Activated T-helper 1 cell treated with Interleukin-2 at 50 U/mL for 16 hours (primary cell): ENCODE measurements at regions not wholly inside any gene's neighbourhood (a gene's known extent, or its start where the extent isn't known, plus 50 kb on each side); places are given as distances from the start of the nearest gene placed in this dataset.

Experiments
- DNase-seq: peaks from one replicate; pipeline ENCODE4 v3.0.0-alpha.2; 2020; ENCODE audit warnings: low read depth

GRCh38 chr2:191514613-191515012 is 163.3 kb upstream of the NABP1 start:
- no peak for DNase-seq

GRCh38 chr2:191515551-191515950 is 162.4 kb upstream of the NABP1 start:
- no peak for DNase-seq

DNA sequence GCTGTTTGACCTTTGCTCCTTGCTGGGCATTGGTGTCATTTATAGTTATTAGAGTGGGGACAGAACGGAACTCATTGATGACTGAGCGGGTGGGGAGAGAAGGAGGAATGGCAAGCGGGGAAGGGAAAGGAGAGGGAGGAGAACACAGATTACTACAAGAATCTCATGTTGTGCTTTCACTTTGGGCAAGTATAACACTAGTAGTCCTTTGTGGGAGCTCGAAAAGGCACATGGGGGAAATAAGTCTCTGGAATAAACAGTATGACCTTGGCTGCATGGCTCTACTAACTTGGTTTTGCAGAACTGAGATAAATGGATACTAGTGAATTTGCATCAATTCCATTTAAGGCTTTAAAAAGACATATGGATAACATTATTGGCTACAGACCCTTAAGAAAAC is 161.7 kb upstream of the NABP1 start:
- DNase-seq = no peak

GRCh38 chr2:191521608-191522208 is 156.2 kb upstream of the NABP1 start:
- DNase-seq = no peak

DNA sequence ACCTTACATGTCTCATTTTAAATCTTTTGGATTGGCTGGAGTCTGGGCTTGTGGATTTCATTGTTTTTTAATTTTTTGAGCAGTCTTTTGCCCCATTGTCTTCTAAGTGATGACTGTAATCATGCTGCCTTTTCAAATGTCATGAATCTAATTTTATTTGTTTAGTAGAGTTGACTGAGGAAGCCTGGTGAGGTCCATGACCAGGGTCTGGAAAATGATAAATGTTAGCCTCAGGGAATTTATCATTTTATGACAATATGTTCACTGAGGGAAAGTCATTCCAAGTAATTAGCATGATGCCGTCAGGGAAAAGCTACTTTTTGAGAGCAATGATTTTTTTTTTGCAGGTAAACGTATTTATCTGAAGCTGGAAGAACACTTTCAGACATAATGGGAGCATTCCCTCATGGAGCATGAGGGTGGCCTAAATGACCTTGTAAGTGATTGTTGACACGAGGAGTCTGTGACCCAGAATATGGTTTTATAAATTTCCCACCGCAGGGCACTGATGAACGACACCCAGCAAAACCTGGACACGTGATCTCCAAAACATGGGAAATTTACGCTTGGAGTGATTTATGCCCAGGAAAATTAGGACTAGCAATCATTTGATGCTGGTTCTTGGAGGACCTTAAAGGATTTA is 155.3 kb upstream of the NABP1 start:
- no peak for DNase-seq

- no peak for DNase-seq
Measured at GRCh38 chr2:191526091-191526490, 151.8 kb upstream of the NABP1 start.

DNA sequence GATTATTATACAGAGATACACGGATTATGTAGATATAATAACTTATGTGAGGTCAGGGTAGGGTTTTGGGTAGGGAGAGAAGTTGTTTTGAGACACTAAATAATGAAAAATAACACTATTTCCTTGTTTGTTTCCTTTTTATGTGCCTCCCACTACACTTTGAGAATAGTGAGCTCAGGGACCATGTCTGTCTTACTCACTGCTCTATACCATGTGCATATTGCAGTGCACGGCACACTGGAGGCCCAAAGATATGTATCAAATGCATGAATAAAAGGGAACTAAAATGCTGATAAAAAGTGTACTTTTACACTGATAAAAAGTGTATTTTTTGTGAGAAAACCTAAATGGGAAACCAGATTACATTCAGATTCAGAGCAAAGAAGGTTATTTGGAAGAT is 151.4 kb upstream of the NABP1 start:
- DNase-seq = no peak

DNA sequence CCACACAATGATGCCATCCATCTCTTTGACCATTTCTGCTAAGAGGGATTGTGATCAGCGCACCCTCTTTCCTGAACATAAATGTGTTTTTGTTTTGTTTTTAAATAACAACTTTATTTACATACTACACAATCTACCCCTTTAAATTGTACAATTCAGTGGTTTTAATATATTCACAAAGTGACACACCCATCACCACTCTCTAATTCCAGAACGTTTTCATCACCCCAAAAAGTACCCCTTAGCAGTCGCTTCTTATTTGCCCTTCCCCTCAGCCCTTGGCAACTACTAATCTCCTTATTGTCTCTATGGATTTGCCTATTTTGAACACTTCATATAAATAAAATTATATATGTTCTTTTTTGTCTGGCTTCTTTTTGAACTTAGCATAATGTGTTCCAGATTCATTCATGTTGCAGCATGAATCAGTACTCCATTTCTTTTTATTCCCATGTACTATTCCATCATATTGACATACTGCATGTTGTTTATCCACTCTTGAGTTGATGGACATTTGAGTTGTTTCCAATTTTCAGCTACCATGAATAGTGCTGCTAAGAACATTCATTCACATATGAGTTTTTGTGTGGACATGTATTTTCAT is 150.9 kb upstream of the NABP1 start:
- DNase-seq = no peak

DNA sequence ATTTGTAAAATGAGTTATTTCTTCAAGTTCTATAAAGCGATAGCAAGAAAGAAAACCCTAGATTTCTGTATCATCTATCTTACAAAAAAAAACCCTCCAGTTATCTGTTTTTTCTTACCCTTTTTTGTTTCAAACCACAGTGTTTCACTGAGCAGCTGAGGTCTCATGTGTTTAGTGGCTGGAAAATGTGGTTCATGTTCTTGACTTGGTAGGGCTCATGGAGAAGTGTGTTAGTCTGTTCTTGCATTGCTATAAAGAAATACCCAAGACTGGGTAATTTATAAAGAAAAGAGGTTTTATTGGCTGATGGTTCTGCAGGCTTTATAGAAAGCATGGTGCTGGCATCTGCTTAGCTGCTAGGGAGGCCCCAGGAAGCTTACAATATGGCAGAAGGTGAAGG is 147.3 kb upstream of the NABP1 start:
- DNase-seq = no peak

DNA sequence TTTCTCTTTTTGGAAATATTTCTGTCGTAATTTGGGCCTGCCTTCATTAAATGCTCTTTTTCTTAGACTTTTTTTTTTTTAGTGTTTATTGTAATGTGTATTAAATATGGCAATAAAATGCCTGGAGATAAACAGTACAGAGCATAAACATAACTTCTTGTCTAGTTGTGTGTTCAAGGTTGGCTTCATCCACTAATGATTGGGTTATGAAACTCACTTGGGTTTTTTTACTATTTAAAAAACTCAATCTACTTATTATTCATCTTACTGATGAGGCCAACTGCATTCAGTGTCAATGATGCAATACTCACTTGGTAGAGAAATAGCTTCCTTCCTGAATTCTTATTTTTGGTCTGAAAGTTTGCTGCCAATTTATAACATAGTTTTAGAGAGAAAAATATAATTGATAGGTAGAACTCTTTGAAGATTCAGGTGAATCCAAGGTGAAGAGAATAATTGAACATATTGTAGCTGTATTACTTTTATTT is 144.2 kb upstream of the NABP1 start:
- no peak for DNase-seq

GRCh38 chr2:191537921-191538320 is 140.0 kb upstream of the NABP1 start:
- no peak for DNase-seq

GRCh38 chr2:191538334-191538903 is 139.5 kb upstream of the NABP1 start:
- no peak for DNase-seq

DNA sequence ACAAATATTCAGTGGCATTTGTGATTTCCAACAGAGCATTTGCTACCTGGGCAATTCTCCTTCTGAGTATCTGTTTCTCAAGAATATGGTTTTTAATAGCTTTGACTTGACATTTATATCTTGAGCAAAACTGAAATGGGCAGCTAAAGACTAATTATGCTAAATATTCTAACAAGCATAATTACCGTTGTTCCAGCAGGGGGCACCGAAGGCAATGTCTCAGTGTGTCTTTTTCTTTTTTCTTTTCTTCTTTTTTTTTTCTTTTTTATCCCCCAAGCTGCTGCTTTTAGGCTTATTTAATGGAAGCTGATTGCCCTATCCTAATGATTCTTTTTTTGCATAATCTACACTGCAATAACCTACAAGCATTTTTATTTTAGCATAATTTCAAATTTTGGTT is 138.9 kb upstream of the NABP1 start:
- DNase-seq = no peak

- no peak for DNase-seq
Measured at GRCh38 chr2:191540681-191541080, 137.3 kb upstream of the NABP1 start.

DNA sequence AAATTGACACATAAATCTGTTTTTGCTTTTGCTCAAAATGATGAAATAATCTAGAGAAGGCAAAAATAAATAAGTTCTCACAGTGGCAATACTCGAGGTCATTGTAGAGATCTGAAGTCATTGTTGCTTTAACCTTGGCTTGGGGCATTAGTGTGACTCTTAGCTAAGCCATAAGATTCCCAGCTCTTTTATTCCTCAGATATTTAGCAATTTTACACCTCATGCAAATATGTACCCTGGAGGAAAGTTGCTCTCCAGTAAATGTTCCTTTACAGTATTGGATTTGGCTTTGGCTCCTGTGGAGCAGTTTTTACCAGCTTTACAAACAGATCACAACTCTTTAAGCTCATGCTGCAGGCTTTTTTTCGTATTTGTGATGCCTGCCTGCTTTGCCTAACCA is 134.2 kb upstream of the NABP1 start:
- DNase-seq = no peak

DNA sequence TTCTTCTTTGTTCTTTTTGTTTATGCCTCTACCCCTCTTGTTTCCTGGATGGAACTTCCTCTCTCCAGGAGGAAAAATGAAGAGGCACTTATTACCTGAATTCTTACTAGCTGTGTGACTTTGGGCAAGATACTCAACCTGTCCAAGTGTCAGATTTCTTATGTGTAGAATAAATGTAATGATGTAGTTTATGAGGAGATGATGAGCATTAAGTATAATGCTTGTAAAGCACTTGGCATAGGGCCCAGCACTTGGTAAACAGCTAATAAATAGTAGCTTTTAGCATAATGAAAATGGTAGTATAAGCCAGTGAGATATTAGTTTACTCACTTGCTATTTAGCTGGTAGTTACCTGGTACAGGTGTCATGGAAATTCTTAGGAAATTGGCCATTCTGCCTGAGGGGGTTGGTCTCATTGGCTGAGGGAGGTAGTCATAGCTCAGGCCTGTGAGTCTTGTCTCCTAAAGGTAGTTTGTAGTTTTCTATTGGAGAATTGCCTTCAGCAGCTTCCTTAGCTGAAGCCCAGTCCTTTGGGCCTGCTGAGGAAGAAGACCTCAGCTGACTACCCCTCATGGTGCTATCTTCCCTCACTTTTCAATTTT is 133.4 kb upstream of the NABP1 start:
- no peak for DNase-seq

DNA sequence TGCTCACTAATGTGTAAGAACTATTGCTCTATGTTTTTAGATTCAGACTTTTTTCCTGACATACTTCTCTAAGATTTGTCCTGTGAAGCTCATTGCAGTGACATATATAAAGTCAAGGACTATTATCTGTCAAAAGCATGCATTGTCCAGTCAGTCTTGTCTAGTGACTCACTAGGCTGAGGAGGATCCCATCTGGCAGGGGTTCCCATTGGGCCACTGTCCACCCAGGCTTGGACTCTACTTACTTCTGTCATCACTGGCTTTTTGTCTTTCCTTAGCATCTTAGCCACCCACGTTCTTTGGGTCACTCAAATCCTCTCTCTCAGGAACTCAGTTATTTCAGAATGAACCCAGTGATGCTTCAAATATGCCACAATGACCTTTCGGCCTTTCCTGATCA is 132.6 kb upstream of the NABP1 start:
- DNase-seq = no peak

DNA sequence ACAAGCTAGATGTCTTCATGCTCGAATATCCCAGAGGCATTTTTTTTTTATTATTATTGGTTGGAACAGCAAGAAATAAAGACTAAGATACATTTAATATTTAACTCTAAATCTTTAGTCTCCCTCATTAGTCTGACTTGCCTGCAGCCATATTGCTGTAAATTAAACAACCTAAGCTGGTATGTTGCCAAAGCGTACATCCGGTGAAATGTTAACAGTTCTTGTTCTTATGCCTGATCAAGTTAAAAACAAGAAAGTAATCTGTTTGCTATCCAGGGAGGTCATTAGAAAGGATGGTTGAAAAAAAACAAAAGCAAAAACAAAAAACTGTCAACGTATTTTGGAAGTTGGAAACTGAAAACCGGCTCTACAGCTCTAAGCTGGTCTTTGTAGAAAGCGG is 125.9 kb upstream of the NABP1 start:
- no peak for DNase-seq

- no peak for DNase-seq
Measured at GRCh38 chr2:191554240-191554639, 123.7 kb upstream of the NABP1 start.

DNA sequence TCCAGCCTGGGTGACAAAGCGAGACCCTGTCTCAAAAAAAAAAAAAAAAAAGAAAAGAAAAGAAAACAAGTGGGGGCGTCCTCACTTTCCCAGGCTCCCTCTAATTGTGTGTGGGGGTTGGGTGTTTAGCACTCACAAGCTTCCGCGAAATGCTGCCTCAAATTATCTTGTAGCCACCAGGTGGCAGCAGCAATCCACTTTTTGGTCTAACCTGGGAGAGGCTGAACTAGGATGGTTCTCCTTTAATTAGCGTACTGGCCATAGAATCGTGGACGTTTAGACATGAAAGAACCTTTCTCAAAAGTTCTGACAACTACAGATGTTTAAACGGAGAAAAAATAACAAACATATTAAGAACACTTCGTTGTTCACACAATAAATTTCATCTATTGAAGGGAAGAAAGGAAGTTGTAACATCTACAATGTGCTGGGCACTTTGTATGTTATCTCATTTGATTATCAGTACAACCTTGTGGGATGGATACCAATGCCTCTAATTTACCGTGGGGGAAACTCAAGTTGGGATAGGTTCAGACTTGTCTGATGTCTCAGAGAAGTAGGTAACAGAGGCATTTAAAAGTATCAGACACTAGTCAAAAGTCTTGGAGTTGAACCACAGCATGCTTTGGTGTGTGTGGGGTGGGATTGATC is 122.7 kb upstream of the NABP1 start:
- peak; percentile 60 for DNase-seq

GRCh38 chr2:191556463-191556862 is 121.5 kb upstream of the NABP1 start:
- DNase-seq = no peak

DNA sequence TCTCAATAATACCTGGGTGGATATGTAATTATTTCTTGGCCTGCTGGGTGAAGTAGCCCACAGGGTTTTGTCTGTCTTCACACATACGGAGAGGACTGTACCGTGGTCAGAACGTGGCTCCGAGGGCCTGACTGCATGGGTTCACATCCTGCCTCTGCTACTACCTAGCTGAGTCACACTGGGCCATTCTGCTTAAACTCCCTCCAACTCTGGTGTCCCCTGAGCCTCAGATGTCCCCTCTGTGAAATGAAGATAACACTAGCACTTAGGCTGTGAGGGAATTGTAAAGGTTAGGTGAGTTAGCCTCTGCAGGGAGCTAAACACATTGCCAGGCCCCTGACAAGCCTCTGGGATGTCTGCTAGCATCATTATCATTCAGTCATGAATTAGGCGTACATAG is 120.1 kb upstream of the NABP1 start:
- no peak for DNase-seq
